Dedifferentiated amniotic fluid mesenchymal stem cell (primary cell): ENCODE measurements at regions not wholly inside any gene's neighbourhood (a gene's known extent, or its start where the extent isn't known, plus 50 kb on each side); places are given as distances from the start of the nearest gene placed in this dataset.

Experiments
- DNase-seq: peaks from one replicate; pipeline ENCODE4 v3.0.0-alpha.2; 2016; ENCODE audit errors: extremely low spot score

DNA sequence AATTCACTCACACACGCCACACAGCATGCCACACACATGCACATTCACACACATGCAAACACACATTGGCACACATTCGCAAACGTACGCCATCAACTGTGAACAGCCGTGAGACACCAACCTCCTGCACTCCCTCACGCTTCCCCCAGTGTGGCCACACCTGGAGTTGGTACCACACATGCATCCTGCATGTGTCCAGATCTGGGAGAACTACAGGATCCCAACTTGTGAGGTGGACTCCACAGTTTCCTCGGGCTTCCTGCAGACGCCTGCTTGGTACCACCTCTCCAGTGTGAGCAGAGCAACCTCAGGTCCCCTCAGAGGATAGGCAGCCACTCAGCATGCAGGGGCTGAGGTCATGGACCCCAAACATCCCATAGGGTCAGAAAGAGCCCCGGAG, 239.0 kb downstream of the EIPR1 start:
- DNase-seq: no peak

DNA sequence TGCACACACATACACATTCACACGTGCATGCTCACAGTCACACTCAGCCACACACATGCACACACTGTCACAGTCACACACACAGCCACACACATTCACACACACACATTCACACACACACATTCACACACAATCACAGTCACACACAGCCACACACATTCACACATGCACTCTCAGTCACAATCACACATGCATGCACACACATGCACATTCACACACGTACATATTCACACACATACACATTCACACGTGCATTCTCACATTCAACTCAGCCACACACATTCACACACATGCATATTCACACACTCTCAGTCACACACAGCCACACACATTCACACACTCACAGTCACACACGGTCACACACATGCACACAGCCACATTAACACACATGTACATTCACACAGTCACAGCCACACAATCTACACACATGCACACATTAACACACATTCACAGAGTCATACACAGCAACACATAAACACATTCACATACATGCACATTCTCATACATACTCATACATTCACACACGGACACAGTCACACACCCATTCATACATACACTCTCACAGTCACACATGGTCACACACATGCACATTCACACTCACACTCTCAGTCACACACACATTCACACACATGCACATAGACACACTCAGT, 239.8 kb downstream of the EIPR1 start:
- no peak for DNase-seq

DNA sequence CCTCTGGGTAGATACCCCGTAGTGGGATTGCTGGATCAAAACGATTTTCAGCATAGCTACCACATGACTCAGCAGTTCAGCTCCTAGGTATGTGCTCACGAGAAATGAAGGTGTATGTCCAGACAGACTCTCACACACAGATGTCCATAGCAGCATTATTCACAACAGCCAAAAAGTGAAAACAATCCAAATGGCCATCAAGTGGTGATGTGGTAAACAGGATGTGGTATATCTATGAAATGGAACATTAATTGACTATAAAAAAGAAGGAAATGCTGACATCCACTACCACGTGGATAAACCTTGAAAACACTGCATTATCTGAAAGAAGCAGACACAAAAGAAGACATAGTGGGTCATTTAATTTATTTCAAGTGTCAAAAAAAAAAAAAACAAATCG, 241.9 kb downstream of the EIPR1 start:
- DNase-seq: no peak

DNA sequence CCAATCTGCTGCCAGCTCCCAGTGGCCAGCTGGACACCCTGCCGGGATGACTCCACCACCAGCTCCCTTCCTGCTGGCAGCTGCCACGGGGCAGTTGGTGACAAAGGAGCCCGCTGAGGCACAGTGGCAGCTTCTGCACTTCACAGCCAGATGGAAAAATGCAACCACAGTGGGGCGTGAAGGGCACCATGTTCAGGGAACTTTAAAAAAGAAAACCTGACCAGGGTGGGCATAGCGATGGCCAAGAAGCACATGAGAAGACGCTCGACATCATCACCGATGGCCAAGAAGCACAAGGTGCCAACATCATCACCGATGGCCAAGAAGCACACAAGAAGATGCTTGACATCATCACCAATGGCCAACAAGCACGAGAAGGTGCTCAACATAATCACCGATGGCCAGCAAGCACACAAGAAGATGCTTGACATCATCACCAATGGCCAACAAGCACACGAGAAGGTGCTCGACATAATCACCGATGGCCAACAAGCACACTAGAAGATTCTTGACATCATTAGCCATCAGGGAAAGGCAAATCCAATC, 243.5 kb downstream of the EIPR1 start:
- no peak for DNase-seq

DNA sequence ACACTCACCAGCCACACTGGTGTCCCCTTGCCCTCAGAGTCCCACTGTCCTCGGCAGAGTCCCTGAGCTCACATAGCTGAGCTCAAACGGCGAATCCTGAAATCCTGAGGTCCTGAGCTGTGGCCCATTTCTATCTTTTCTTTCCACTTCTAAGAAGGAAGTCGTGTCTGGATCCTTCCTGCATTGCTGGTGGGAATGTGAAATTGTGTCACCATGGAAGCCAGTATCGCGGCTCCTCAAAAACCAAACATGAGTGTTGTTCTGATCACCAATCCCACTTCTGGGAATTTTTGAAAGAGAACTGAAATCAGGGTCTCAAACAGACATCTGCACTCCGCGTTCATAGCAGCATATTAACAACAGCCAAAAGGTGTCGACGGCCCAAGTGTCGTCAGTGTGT, 244.7 kb downstream of the EIPR1 start:
- no peak for DNase-seq

DNA sequence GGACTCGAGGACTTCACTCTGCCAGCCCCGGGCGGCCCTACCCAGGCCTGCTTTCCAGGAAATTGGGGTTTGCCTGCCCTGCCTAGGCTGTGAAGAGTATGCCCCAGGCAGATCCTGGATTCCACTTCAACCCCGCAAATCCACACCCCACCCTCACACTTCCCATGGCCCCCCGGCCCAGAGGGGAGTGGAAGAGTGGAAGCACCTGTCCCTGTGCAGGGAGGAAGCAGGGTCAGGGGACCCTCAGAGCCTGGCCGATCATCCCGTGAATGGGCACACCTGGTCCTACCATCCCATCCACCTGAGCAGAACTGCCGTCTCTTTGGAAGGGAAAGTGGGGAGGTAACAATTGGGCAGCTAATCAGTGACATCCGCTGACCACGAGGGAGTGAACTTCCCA, 245.2 kb downstream of the EIPR1 start:
- no peak for DNase-seq

DNA sequence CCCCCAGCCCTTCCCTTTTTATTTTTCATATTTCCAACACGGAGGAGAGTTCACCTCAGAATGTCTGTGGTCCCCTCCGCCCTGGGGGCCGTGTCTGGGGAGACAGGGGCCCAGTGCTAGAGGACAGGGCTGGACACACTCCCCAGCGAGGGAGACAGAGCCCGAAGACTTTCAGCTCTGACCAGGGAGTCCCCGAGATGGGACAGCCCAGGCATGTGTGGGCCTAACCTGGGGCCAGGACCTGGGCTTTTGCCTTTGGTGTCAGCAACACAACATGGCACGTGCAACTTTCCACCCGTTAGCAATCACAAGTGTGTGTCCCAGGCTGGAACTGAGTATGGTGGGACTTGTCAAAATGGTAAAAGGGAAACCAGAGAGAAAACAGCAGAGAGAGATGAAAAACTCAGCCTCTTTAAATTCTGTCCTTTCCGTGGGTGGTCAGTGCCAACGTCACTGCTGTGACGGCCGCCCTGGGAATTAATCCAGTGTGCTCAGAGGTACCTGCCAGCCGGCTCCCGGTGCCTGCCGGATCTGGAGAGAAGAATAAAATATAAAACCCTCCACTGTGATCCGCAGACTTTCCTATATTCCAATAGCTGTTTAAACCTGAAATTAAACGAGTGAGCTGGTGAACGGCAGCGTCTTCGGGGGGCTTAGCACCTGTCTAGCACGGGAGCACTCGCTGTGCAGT, 245.8 kb downstream of the EIPR1 start:
- no peak for DNase-seq

DNA sequence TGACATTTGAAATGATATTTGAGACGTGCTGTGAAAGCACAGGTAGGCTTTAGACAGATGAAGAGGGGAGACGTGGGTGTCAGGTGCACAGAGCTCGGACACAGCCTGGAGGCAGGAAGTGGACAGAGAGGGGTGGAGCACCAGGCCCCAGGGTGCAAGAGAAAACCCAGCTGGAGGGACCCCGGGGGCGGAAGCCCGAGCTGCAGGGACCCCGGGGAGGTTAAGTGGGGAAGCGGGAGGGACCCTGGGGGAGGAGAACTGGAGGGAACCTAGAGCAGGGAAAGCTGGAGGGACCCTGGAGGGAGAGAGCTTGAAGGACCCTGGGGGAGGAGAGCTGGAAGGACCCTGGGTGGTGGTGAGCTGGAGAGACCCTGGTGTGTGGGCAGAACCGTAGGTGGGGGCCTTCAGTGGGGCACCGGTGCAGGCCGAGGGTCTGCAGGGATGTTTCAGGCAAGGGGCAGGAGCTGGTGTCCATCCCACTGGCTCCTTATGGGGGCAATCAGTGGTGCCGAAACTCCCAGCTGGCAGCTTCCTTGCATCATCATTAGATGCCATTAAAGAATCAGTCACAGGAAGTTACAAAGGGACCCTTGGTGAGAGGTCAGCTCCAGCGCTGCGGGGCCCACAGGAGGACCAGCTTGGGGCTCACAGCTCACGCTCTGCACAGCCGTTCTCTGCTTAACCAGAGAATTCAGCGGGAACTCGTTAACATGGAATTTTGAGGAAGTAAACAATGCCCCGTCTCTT, 246.6 kb downstream of the EIPR1 start:
- DNase-seq: no peak

DNA sequence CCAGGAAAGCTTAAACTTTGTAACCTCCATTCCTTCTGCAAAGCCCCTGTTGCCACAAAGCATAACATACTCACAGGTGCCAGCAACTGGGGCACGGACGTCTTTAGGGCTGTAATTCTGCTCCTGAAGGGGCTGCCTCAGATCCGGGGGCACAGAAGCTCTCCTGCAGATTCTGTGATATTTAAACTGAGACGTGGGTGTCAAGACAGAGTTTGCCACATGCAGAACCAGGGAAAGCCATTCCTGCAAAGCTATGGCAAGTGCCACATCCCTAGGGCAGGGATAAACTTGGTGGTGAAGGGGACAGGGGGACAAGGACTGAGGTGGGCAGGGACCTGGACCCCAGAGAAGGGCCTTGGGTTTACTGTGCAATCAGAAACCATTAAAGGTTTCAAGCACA, 247.2 kb downstream of the EIPR1 start:
- no peak for DNase-seq

DNA sequence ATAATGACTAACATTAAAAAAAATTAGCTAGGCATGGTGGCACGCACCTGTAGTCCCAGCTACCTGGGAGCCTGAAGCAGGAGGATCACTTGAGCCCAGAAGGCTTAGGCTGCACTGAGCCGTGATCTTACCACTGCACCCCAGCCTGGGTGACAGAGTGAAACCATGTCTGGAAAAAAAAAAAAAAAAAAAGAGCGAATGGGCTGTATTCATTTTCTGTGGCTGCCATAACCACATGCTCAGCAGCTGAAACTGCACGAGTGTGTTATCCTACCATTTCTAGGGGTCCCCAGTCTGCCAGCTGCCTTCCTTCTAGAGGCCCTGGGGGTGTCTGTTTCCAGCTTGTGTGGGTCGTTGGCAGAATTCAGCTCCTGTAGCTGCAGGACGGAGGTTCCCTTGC, 247.8 kb downstream of the EIPR1 start:
- no peak for DNase-seq

DNA sequence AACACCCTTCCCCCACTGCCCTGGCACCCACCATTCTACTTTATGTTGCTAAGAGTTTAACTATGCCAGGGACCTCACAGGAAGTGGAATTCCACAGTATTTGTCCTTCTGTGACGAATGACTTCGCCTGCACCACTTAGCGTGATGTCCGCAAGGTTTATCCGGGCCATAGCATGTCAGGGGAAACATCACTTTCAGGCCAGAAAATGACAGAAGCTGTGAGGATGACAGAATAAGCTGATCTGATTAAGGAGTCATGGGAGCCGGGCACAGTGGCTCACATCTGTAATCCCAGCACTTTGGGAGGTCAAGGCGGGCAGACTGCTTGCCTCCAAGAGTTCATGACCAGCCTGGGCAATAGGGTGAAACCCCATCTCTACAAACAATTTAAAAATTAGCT, 248.8 kb downstream of the EIPR1 start:
- no peak for DNase-seq

DNA sequence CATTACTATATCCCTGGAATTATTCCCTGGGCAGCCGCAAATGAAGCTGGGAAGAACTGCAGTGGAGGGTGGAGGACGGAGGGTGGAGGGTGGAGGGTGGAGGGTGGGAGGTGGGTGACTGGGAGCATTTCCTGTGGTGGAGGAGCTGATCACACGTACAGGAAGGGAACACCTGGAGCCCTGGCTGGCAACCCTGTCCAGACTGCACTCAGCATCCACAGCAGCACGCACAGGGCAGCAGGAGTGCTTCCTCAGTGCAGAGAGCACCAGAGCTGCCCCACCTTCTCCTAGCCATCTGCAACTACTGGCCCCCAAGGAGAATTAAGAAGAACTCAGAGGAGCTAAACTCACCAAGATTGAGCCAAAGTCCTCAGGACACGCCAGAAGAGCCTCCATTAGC, 249.9 kb downstream of the EIPR1 start:
- DNase-seq: no peak

DNA sequence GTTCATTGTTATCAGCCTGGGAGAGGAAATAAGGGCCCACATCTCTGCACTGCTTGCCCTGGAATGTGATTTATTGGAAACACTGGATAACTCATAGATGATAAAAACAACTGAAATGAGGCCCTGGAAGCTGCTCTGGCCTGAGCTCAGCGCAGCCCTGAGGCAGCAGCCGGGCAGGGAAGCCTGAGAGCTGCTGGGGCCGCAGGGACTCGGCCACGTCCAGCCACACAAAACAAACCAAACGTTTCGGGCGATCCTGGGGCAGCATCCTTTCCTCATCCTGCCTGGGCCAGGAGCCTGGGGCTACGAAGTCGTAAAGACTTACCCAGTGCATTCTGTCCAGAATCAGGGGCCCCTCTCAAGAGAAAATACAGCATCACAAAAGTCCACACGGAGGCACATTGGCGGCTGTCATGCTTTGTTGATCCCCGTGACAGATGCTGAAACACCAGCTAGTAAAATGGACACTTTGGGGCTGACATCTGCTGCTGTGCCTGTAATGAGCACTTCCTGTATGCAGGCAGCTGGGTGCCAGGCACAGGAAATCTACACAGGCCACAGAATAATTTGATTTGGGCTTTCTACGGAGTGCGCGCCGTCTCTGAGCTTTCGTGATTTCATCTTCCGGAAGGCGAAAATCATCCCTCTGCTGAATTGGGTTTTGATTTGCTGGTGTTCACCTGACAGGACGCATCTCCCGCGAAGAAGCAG, 250.6 kb downstream of the EIPR1 start:
- DNase-seq: no peak

DNA sequence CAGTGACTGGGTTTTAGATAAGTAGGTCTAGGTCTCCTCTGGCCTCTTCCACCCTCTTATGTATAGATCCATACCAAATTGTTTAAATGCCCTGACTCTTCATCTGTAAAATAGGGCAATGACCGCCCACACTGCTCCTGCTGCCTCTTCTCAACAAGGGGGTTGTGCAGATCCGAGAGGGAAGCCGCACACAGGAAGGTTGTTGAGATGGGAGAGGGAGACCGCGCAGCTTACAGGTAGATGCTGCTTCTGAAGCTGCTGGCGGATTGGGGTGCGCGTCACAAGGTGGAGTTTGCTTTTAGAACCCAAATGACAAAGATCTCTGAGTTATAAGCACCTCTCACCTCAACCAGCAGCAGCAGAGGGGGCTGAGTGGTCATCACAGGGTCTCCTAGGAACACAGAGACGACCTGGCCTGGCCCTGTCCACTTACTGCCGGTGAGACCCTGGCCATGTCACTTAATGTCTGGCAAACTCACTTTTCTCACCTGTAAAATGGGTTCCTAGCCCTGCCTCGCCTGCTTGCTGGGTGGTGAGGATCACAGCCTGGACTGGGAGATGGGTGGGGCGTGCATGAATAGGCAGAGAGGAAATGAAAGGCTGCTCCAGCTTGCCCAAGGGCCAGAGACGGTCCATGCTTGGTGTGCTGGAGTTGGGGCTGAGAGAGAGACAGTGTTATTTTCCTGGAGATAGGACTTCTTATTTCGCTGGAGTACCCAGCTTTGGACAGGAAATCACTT, 251.3 kb downstream of the EIPR1 start:
- no peak for DNase-seq

DNA sequence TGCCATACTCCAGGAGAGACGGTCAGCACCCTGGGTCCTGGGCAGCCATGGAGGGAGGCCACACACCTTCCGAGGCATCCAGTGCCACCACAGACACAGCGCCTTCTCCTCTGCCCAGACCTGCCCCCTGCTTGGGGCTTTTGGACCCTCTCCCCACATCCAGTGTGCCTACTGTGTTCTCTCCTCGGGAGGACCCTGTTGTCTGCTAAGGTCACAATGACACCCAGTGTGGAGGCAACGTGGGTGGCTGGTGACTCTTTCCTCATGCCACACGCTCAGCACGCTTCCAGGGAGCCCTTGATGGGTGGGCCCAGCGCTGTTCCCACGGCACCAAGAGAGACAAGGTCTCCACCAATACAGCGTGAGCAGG, 251.9 kb downstream of the EIPR1 start:
- DNase-seq: no peak

DNA sequence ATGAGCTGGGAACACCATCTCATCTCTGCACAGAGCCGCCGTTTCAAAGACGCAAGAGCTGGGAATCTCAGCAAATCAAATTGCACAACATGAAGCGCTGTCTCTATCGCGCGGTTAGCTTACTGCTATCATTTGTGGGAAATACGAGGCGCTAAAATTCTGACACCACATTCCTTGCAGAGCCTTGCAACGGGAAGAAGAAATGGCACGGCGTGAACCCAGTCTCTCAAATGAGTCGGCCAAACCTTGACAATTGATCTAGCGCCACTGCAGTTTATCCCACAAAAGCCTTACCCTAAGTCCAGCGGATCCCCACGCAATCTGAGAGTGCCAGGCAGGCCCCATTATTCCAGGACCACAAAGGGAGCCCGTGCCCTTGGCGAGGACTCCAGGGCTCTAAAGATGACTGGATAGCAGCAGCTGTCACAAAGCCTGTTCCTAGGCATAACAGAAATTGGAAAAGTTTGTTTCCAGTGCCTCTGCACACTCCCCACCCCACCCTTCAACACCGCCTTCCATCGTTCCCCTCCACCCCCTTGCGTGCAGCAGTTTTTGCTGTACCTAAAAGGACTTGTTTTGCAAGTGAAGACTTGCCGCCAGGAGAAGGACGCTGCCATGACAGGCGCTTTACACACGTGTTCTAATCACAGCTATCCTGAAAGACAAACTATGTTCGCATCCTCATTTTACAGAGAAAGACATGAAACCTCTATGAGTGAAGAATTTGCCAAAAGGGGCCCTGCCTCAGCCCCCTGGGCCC, 252.4 kb downstream of the EIPR1 start:
- no peak for DNase-seq

DNA sequence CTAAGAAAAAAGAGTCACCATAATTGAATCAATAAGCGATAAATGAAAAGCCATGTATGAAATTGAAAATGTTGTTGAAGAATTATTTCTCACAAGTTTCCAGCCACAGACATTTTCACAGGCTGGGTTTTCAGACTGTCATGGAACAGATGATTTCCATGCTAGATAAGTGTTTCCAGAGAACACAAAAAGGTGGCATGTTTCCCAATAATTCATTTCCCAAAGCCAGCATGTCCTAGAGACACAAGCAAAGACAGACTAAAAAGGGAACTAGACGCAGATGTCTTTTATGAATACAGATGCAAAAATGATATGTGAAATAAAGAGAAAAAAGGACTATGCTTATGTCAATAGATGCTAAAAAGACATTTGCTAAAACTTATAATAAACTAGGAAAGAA, 255.1 kb downstream of the EIPR1 start:
- DNase-seq: no peak

DNA sequence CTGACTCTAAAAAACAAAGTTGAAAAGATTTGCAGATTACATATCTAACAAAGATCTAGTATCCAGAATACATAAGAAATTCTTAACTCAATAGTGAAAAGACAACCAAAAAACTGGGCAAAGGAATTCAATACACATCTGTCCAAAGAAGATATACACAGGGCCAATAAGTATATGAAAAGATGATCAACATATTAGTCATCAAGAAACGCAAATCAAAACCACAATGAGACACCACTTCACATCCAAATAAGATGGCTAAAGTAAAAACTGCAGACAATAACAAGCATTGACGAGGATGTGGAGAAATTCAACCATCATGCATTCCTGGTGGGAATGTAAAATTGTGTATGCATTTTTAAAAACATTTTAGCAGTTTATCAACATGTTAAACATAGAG, 256.0 kb downstream of the EIPR1 start:
- DNase-seq: no peak

DNA sequence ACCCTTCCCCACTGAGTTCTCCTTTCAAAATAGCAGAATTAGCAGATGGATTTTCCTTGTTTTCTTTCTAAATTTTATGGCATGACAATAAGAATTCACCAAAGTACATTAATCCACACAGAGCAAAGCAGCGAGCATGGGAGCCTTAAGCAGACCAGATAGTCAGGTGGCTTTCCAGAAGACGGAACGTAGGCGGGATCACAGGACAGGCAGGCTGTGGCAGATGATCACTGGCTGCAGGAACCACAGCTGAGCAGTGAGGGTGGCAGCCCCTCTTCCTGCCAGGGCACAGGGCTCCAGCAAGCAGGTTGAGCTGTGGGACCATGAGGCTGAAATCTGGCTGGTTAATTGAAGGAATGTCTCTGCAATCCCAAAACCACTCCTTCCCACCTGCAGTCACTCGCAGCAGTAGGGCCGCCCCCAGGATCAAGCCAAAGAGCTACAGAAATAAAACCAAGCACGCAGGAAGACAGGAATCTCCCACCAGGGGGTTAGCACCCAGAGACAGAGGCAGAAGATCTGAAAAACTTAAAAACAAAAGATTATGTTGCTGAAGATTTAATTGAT, 259.9 kb downstream of the EIPR1 start:
- DNase-seq: no peak

DNA sequence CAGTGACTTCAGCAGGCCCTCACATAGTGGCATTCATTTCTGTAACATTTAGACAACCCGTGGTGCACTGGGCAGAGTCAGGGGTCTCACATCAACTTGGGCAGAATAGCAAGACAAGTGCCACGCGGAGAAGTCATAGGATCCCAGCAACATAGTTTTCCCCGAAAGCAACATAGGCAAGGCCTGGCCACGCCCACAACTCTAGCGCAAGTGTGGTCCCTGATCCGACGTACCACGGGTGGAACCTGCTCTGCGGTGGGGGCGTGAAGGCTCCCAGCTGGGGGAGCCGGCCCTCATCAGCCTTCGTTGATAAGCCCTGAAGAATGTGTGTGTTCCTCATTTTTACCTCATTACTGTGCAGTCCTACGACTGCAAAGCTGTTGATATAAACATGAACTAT, 261.2 kb downstream of the EIPR1 start:
- no peak for DNase-seq
